ENCODE measurements at regions not wholly inside any gene's neighbourhood (a gene's known extent, or its start where the extent isn't known, plus 50 kb on each side); places are given as distances from the start of the nearest gene placed in this dataset.

- H3K4me2 ChIP-seq (ENCODE audit: insufficient read depth, low read length), result no peak overlapping the region
- ChIA-PET POLR2A (no interaction called here), CTCF (ENCODE audit: low intra/inter-chr PET ratio) (no interaction called here)
- H3K4me1 ChIP-seq (replicated peaks in 1 of 2; ENCODE audit: control insufficient read depth in 2 of 2, insufficient read depth in 2 of 2, low read length in 2 of 2), result no peaks in the 10 kb centered on the region
- 0% methylated on average over 3 of the region's 3 CpGs for WGBS (ENCODE audit: insufficient coverage, low coverage, missing lambda C conversion rate)
- in situ Hi-C loops (cut with MboI), result no loop called here
- no peak overlapping the region for H3K9ac ChIP-seq (ENCODE audit: insufficient read depth in 1 of 2, low read depth in 2 of 2, low read length in 2 of 2)
- no peaks in the 10 kb centered on the region for H3K9me1 ChIP-seq (ENCODE audit: control insufficient read depth, insufficient read depth, low read length)
- FAIRE-seq (no peak), DNase-seq (ENCODE audit: extremely low read depth in 1 of 4, low spot score in 3 of 4) (no peak), ATAC-seq (no peak)
- no TSS peak for BruUV-seq (replicated peaks)
- H4K20me1 ChIP-seq (replicated peaks; ENCODE audit: control insufficient read depth, insufficient read depth, low read length), result no peaks in the 10 kb centered on the region
- no peaks in the 10 kb centered on the region for H3K36me3 ChIP-seq (ENCODE audit: control insufficient read depth, insufficient read depth, low read length)
- no peaks in the 10 kb centered on the region for H3K79me2 ChIP-seq (ENCODE audit: control insufficient read depth, insufficient read depth, low read length)
- H3K4me3 ChIP-seq, result no peak overlapping the region
- H3K27ac ChIP-seq (ENCODE audit: extremely low read depth, low read depth, low read length), result no peak overlapping the region
- H3K9me3 ChIP-seq (replicated peaks; ENCODE audit: control insufficient read depth, insufficient read depth, low read depth, low read length), result no peaks in the 10 kb centered on the region
- TF ChIP-seq SRF (CRISPR knock-in tag; IDR thresholded peaks at IDR 0.05), result no peak
- no peak for TF ChIP-seq HDAC6 (IDR thresholded peaks at IDR 0.05; ENCODE audit: low read depth, low read length)
- no peak for TF ChIP-seq ZNF384 (IDR thresholded peaks at IDR 0.05; ENCODE audit: low read depth, low read length)
- TF ChIP-seq ZNF512 (tag; IDR thresholded peaks at IDR 0.05), result no peak
- no peak for TF ChIP-seq PURB (CRISPR knock-in tag; IDR thresholded peaks at IDR 0.05; ENCODE audit: low read depth)
- TF ChIP-seq BHLHE40 (IDR thresholded peaks at IDR 0.05; ENCODE audit: low read length), result no peak
- no peak for TF ChIP-seq ZNF324 (CRISPR knock-in tag; IDR thresholded peaks at IDR 0.05)
- no peak for TF ChIP-seq DDX20 (tag; IDR thresholded peaks at IDR 0.05; ENCODE audit: low read depth)
- TF ChIP-seq BACH1 (tag; IDR thresholded peaks at IDR 0.05), result no peak
- no peaks in the 10 kb centered on the region for H3K27me3 ChIP-seq (ENCODE audit: control insufficient read depth in 2 of 2, insufficient read depth in 2 of 2, low read length in 2 of 2)
- intact Hi-C loops (cut with micrococcal nuclease), result no loop called here
- no peak overlapping the region for H2AFZ ChIP-seq (ENCODE audit: low read depth, low read length)
Measured at GRCh38 chr10:123393170-123393569, 239.0 kb downstream of the BUB3 start.
